GM12878 (cell line): ENCODE measurements at regions not wholly inside any gene's neighbourhood (a gene's known extent, or its start where the extent isn't known, plus 50 kb on each side); places are given as distances from the start of the nearest gene placed in this dataset.

Source experiments
- ATAC-seq: fragments of 200-7000 bp; cut with Tn5 transposase; 3 replicates; pipeline ENCODE4 v1.9.1; 2020; ENCODE audit warnings: mild to moderate bottlenecking, moderate library complexity
- BruUV-seq: library from RNA; stranded (reverse); fragments of 400-500 nt; replicated peaks from 2 replicates; lab custom pipeline; 2021; lab: Mats Ljungman, UMichigan
- CTCF ChIA-PET: fragments of 300-600 bp; sonication (Branson Sonifier 250); formaldehyde crosslinking; extraction: SDS; loops from one replicate; lab custom pipeline; 2021; ENCODE audit warnings: inconsistent platforms; lab: Yijun Ruan, JAX
- POLR2A ChIA-PET: fragments of 350-600 bp; formaldehyde crosslinking; extraction: SDS; loops from one replicate; lab custom pipeline; 2021; ENCODE audit warnings: inconsistent platforms; lab: Charles Lee
- RAD21 ChIA-PET: fragments of 300-600 bp; sonication (Branson Sonifier 250); formaldehyde crosslinking; loops from one replicate; lab custom pipeline; 2023; ENCODE audit warnings: antibody characterized with exemption; ENCODE audit not compliant: unreplicated experiment; lab: Charles Lee
- SMC1A ChIA-PET: fragments of 300-600 bp; sonication (Branson Sonifier 250); formaldehyde crosslinking; loops from one replicate; lab custom pipeline; 2023; ENCODE audit not compliant: unreplicated experiment, uncharacterized antibody; lab: Charles Lee
- DNase-seq: peaks from one replicate; pipeline ENCODE4 v3.0.0-alpha.2; 2011; ENCODE audit warnings: low read depth, low spot score
- FAIRE-seq: peaks from 3 replicates; lab custom pipeline; 2011; peaks lifted over from hg19 to GRCh38; lab: Jason Lieb, UNC
- H2AFZ ChIP-seq: 2 replicates; pipeline ENCODE4 v1.6.0; 2011; ENCODE audit warnings: low read depth, low read length, control low read depth; ENCODE audit not compliant: control insufficient read depth
- H3K27ac ChIP-seq: 2 replicates; pipeline ENCODE4 v1.5.1; 2011; ENCODE audit warnings: control low read depth; ENCODE audit not compliant: control insufficient read depth, insufficient read depth
- H3K27me3 ChIP-seq, 2 experiments: replicated peaks in 1 of 2; 2 replicates each; pipeline versions ENCODE4 v1.6.0 to v1.6.1; 2011; ENCODE audit warnings: low read length in 1 of 2; ENCODE audit not compliant: control insufficient read depth in 2 of 2, insufficient read depth in 2 of 2
- H3K36me3 ChIP-seq, 2 experiments: 2 replicates each; pipeline ENCODE4 v1.5.1; 2011; ENCODE audit warnings: low read length in 1 of 2; ENCODE audit not compliant: control insufficient read depth in 2 of 2, insufficient read depth in 2 of 2
- H3K4me1 ChIP-seq: 2 replicates; pipeline ENCODE4 v1.6.1; 2011; ENCODE audit warnings: mild to moderate bottlenecking, low read length, moderate library complexity, mixed read lengths; ENCODE audit not compliant: control insufficient read depth, insufficient read depth
- H3K4me2 ChIP-seq: 2 replicates; pipeline ENCODE4 v1.6.0; 2011; ENCODE audit warnings: control low read depth; ENCODE audit not compliant: control insufficient read depth, insufficient read depth
- H3K4me3 ChIP-seq: fragments of 200-600 bp; sonication (generic); 2 replicates; pipeline ENCODE4 v1.5.1; 2016
- H3K79me2 ChIP-seq: 2 replicates; pipeline ENCODE4 v1.6.0; 2011; ENCODE audit warnings: low read length; ENCODE audit not compliant: control insufficient read depth, insufficient read depth
- H3K9ac ChIP-seq: 2 replicates; pipeline ENCODE4 v1.8.0; 2011; ENCODE audit warnings: low read length, control low read depth, mixed read lengths; ENCODE audit not compliant: control insufficient read depth, insufficient read depth
- H3K9me3 ChIP-seq: replicated peaks from 3 replicates; pipeline ENCODE4 v1.5.1; 2011; ENCODE audit warnings: mild to moderate bottlenecking, low read length; ENCODE audit not compliant: control insufficient read depth, insufficient read depth
- H4K20me1 ChIP-seq: 2 replicates; pipeline ENCODE4 v1.6.0; 2011; ENCODE audit not compliant: control insufficient read depth, insufficient read depth
- BRCA1 ChIP-seq: IDR thresholded peaks from 2 replicates; pipeline ENCODE4 v1.6.1; 2011; ENCODE audit warnings: low read depth, low read length, improper control_type of control experiment
- CEBPZ ChIP-seq: fragments of 150-350 bp; IDR thresholded peaks from 2 replicates; pipeline ENCODE4 v1.6.1; 2016; ENCODE audit warnings: low read depth, low read length
- GATAD2B ChIP-seq: fragments of 450-650 bp; conservative IDR thresholded peaks from 2 replicates; pipeline ENCODE4 v1.6.1; 2017; ENCODE audit warnings: low read depth, mild to moderate bottlenecking, moderate library complexity
- HSF1 ChIP-seq: fragments of 150-350 bp; IDR thresholded peaks from 2 replicates; pipeline ENCODE4 v1.6.1; 2014; ENCODE audit warnings: mild to moderate bottlenecking, low read depth, low read length
- LARP7 ChIP-seq: fragments of 450-650 bp; IDR thresholded peaks from 2 replicates; pipeline ENCODE4 v1.6.1; 2017; ENCODE audit warnings: mild to moderate bottlenecking
- MTA2 ChIP-seq: fragments of 450-650 bp; IDR thresholded peaks from 2 replicates; pipeline ENCODE4 v1.6.1; 2016; ENCODE audit warnings: low read depth, mild to moderate bottlenecking, moderate library complexity
- NFXL1 ChIP-seq: fragments of 450-650 bp; IDR thresholded peaks from 2 replicates; pipeline ENCODE4 v1.6.1; 2017; ENCODE audit warnings: antibody characterized with exemption, mild to moderate bottlenecking, borderline replicate concordance
- REST ChIP-seq: IDR thresholded peaks from 2 replicates; pipeline ENCODE4 v1.6.1; 2012; ENCODE audit warnings: mild to moderate bottlenecking, low read depth, low read length
- RUNX3 ChIP-seq: IDR thresholded peaks from 2 replicates; pipeline ENCODE4 v1.6.1; 2012; ENCODE audit warnings: low read length, inconsistent platforms
- SRF ChIP-seq, 2 experiments: IDR thresholded peaks; 2 replicates each; pipeline ENCODE4 v1.6.1; 2011; ENCODE audit warnings: low read depth in 2 of 2, low read length in 2 of 2, mild to moderate bottlenecking in 1 of 2, moderate library complexity in 1 of 2
- TARDBP ChIP-seq: IDR thresholded peaks from 2 replicates; pipeline ENCODE4 v1.6.1; 2016; ENCODE audit warnings: borderline replicate concordance
- TCF3 ChIP-seq: IDR thresholded peaks from 2 replicates; pipeline ENCODE4 v1.6.1; 2012; ENCODE audit warnings: low read depth, mild to moderate bottlenecking, low read length, borderline replicate concordance; ENCODE audit not compliant: insufficient read depth
- ZNF687 ChIP-seq: fragments of 450-650 bp; IDR thresholded peaks from 2 replicates; pipeline ENCODE4 v1.6.1; 2017; ENCODE audit warnings: mild to moderate bottlenecking, moderate library complexity
- WGBS: methylation state at CpG from one replicate; pipeline ENCODE4 v1.1.6; 2016; ENCODE audit warnings: low lambda C conversion rate; ENCODE audit not compliant: insufficient replicate concordance, insufficient coverage; ENCODE audit errors: missing lambda C conversion rate; 5-methylcytosine and 5-hydroxymethylcytosine counted together
- in situ Hi-C: fragments of 300-500 bp; cut with MboI; formaldehyde crosslinking; loops from 9 replicates; pipeline ENCODE4 v1.14.3; 2018; ENCODE audit warnings: mixed read lengths
- intact Hi-C: fragments of 100-400 bp; cut with micrococcal nuclease; formaldehyde crosslinking; loops from one replicate; pipeline ENCODE4 v1.14.2; 2022; ENCODE audit not compliant: unreplicated experiment

GRCh38 chr1:61570191-61570590, 154.8 kb downstream of the TM2D1 start:
- Histone ChIP-seq H3K4me1 (no peaks in the 10 kb centered on the region), H3K9ac (no peak overlapping the region), H3K36me3 (no peaks in the 10 kb centered on the region), H3K79me2 (no peaks in the 10 kb centered on the region), H2AFZ (no peak overlapping the region), H3K4me2 (no peak overlapping the region), H3K27ac (no peak overlapping the region), H3K27me3 (no peaks in the 10 kb centered on the region), H4K20me1 (no peaks in the 10 kb centered on the region), H3K9me3 (peaks cover 2% of the 10 kb centered on the region; the same call in 1 of the 3 replicates), H3K4me3 (no peak overlapping the region)
- in situ Hi-C loops, result no loop called here
- ChIA-PET CTCF (no interaction called here), SMC1A (no interaction called here), POLR2A (interaction anchor here (0.7 kb wide), 1 partner anchor 533 kb away, joined by 3 read pairs; no protein-coding TSS in a partner anchor), RAD21 (no interaction called here)
- no peak for ATAC-seq
- DNase-seq, result no peak
- WGBS, result 0% methylated on average over 1 of the region's 1 CpG
- intact Hi-C loops, result no loop called here
- no peak for FAIRE-seq
- BruUV-seq, result no TSS peak
- TF ChIP-seq CEBPZ, result no peak
- TF ChIP-seq GATAD2B, result no peak
- TF ChIP-seq NFXL1, result no peak
- no peak for TF ChIP-seq MTA2
- TF ChIP-seq RUNX3, result no peak
- TF ChIP-seq TARDBP, result no peak
- no peak for TF ChIP-seq ZNF687
- no peak for TF ChIP-seq HSF1
- TF ChIP-seq TCF3, result no peak
- no peak for TF ChIP-seq REST
- no peak for TF ChIP-seq SRF (IDR thresholded peaks at IDR 0.05; ENCODE audit: low read depth in 2 of 2, low read length in 2 of 2)
- no peak for TF ChIP-seq LARP7
- TF ChIP-seq BRCA1, result no peak
